ENCODE measurements at regions not wholly inside any gene's neighbourhood (a gene's known extent, or its start where the extent isn't known, plus 50 kb on each side); places are given as distances from the start of the nearest gene placed in this dataset.

- no peaks in the 10 kb centered on the region for H3K9me3 Mint-ChIP-seq (ENCODE audit: unreplicated experiment)
- DNase-seq: no peak
- CTCF ChIA-PET: no interaction called here
- POLR2A ChIA-PET: no interaction called here
- H3K4me3 ChIP-seq (ENCODE audit: low read depth, low read length): no peak overlapping the region
- H3K27me3 ChIP-seq (replicated peaks; ENCODE audit: control insufficient read depth, insufficient read depth, low read length): no peaks in the 10 kb centered on the region
- H3K4me3 Mint-ChIP-seq (ENCODE audit: unreplicated experiment): no peak overlapping the region
- H3K36me3 Mint-ChIP-seq (ENCODE audit: insufficient read depth, unreplicated experiment): no peaks in the 10 kb centered on the region
- H3K36me3 ChIP-seq (ENCODE audit: control insufficient read depth, insufficient read depth, low read length): no peaks in the 10 kb centered on the region
- TF ChIP-seq, protein P1, sequence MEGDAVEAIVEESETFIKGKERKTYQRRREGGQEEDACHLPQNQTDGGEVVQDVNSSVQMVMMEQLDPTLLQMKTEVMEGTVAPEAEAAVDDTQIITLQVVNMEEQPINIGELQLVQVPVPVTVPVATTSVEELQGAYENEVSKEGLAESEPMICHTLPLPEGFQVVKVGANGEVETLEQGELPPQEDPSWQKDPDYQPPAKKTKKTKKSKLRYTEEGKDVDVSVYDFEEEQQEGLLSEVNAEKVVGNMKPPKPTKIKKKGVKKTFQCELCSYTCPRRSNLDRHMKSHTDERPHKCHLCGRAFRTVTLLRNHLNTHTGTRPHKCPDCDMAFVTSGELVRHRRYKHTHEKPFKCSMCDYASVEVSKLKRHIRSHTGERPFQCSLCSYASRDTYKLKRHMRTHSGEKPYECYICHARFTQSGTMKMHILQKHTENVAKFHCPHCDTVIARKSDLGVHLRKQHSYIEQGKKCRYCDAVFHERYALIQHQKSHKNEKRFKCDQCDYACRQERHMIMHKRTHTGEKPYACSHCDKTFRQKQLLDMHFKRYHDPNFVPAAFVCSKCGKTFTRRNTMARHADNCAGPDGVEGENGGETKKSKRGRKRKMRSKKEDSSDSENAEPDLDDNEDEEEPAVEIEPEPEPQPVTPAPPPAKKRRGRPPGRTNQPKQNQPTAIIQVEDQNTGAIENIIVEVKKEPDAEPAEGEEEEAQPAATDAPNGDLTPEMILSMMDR (IDR thresholded peaks at IDR 0.05; ENCODE audit: insufficient read depth in 1 of 2, low read depth in 1 of 2, low read length in 1 of 2, severe bottlenecking in 1 of 2, unreplicated experiment in 1 of 2): no peak
- H3K27ac Mint-ChIP-seq (ENCODE audit: unreplicated experiment): no peak overlapping the region
- H3K4me1 ChIP-seq: no peaks in the 10 kb centered on the region
- H3K27me3 Mint-ChIP-seq (ENCODE audit: insufficient read depth, unreplicated experiment): no peaks in the 10 kb centered on the region
- 0 out of 2 replicates have a peak, but pooled peaks cover 2% of the 10 kb centered on the region for H3K9me3 ChIP-seq
- intact Hi-C loops (cut with micrococcal nuclease; ENCODE audit: unreplicated experiment): no loop called here
- BruUV-seq (replicated peaks): no TSS peak
- no peaks in the 10 kb centered on the region for H3K4me1 Mint-ChIP-seq (ENCODE audit: low read depth, unreplicated experiment)
Observed at GRCh38 chr16:64102654-64103053, 1019.2 kb downstream of the CDH11 start.

GRCh38 chr16:64098451-64098850 is 1023.4 kb downstream of the CDH11 start:
- Mint-ChIP-seq H3K36me3 (ENCODE audit: insufficient read depth, unreplicated experiment) (no peaks in the 10 kb centered on the region), H3K27me3 (ENCODE audit: insufficient read depth, unreplicated experiment) (no peaks in the 10 kb centered on the region), H3K4me3 (ENCODE audit: unreplicated experiment) (no peak overlapping the region), H3K27ac (ENCODE audit: unreplicated experiment) (no peak overlapping the region), H3K9me3 (ENCODE audit: unreplicated experiment) (no peaks in the 10 kb centered on the region), H3K4me1 (ENCODE audit: low read depth, unreplicated experiment) (no peaks in the 10 kb centered on the region)
- POLR2A ChIA-PET: no interaction called here
- H3K9me3 ChIP-seq: no peaks in the 10 kb centered on the region
- H3K4me1 ChIP-seq: no peaks in the 10 kb centered on the region
- H3K27me3 ChIP-seq (replicated peaks; ENCODE audit: control insufficient read depth, insufficient read depth, low read length): no peaks in the 10 kb centered on the region
- no peak overlapping the region for H3K4me3 ChIP-seq (ENCODE audit: low read depth, low read length)
- H3K36me3 ChIP-seq (ENCODE audit: control insufficient read depth, insufficient read depth, low read length): no peaks in the 10 kb centered on the region
- DNase-seq: no peak
- BruUV-seq (replicated peaks): no TSS peak
- TF ChIP-seq, protein P1 (IDR thresholded peaks at IDR 0.05; ENCODE audit: insufficient read depth in 1 of 2, low read depth in 1 of 2, low read length in 1 of 2, severe bottlenecking in 1 of 2, unreplicated experiment in 1 of 2): no peak
- CTCF ChIA-PET: no interaction called here
- intact Hi-C loops (cut with micrococcal nuclease; ENCODE audit: unreplicated experiment): loop anchor here (10.0 kb wide), 1 partner anchor 446 kb away; no protein-coding TSS in a partner anchor

GRCh38 chr16:64096689-64097088 is 1025.2 kb downstream of the CDH11 start:
- CTCF ChIA-PET: no interaction called here
- DNase-seq: no peak
- POLR2A ChIA-PET: no interaction called here
- H3K27me3 ChIP-seq (replicated peaks; ENCODE audit: control insufficient read depth, insufficient read depth, low read length): no peaks in the 10 kb centered on the region
- H3K4me1 Mint-ChIP-seq (ENCODE audit: low read depth, unreplicated experiment): no peaks in the 10 kb centered on the region
- H3K4me3 Mint-ChIP-seq (ENCODE audit: unreplicated experiment): no peak overlapping the region
- no peaks in the 10 kb centered on the region for H3K9me3 ChIP-seq
- intact Hi-C loops (cut with micrococcal nuclease; ENCODE audit: unreplicated experiment): loop anchor here (10.0 kb wide), 1 partner anchor 448 kb away; no protein-coding TSS in a partner anchor
- H3K36me3 Mint-ChIP-seq (ENCODE audit: insufficient read depth, unreplicated experiment): no peaks in the 10 kb centered on the region
- TF ChIP-seq, protein P1 (IDR thresholded peaks at IDR 0.05; ENCODE audit: insufficient read depth in 1 of 2, low read depth in 1 of 2, low read length in 1 of 2, severe bottlenecking in 1 of 2, unreplicated experiment in 1 of 2): no peak
- H3K27me3 Mint-ChIP-seq (ENCODE audit: insufficient read depth, unreplicated experiment): peaks cover 2% of the 10 kb centered on the region
- BruUV-seq (replicated peaks): no TSS peak
- H3K4me1 ChIP-seq: no peaks in the 10 kb centered on the region
- no peaks in the 10 kb centered on the region for H3K36me3 ChIP-seq (ENCODE audit: control insufficient read depth, insufficient read depth, low read length)
- H3K4me3 ChIP-seq (ENCODE audit: low read depth, low read length): no peak overlapping the region
- H3K9me3 Mint-ChIP-seq (ENCODE audit: unreplicated experiment): no peaks in the 10 kb centered on the region
- H3K27ac Mint-ChIP-seq (ENCODE audit: unreplicated experiment): no peak overlapping the region
